IMR-90 (cell line): ENCODE measurements at regions not wholly inside any gene's neighbourhood (a gene's known extent, or its start where the extent isn't known, plus 50 kb on each side); places are given as distances from the start of the nearest gene placed in this dataset.

ENCODE experiments used
- ATAC-seq: fragments of 200-7000 bp; cut with Tn5 transposase; 2 replicates; pipeline ENCODE4 v1.9.1; 2020; ENCODE audit warnings: low read depth, mild to moderate bottlenecking, moderate library complexity
- BruUV-seq: library from RNA; stranded (reverse); fragments of 400-500 nt; replicated peaks from 2 replicates; lab custom pipeline; 2021; lab: Mats Ljungman, UMichigan
- CTCF ChIA-PET: fragments of 300-600 bp; formaldehyde crosslinking; extraction: SDS; loops from one replicate; lab custom pipeline; 2021; ENCODE audit warnings: antibody characterized with exemption; lab: Yijun Ruan, JAX
- POLR2A ChIA-PET: fragments of 300-600 bp; sonication (Branson Sonifier 250); formaldehyde crosslinking; loops from one replicate; lab custom pipeline; 2022; ENCODE audit warnings: antibody characterized with exemption; ENCODE audit not compliant: unreplicated experiment; lab: Charles Lee
- DNase-seq: peaks from one replicate; pipeline ENCODE4 v3.0.0; 2013
- H2AFZ ChIP-seq: replicated peaks from 2 replicates; pipeline ENCODE3; 2013; ENCODE audit warnings: low read length, mild to moderate bottlenecking; ENCODE audit not compliant: poor library complexity
- H2AK5ac ChIP-seq: 2 replicates; pipeline ENCODE4 v1.6.1; 2013; ENCODE audit warnings: low read depth, low read length, inconsistent platforms
- H2AK9ac ChIP-seq: replicated peaks from 2 replicates; pipeline ENCODE3; 2013; ENCODE audit warnings: mild to moderate bottlenecking, low read depth, low read length, moderate library complexity; ENCODE audit not compliant: poor library complexity
- H2BK120ac ChIP-seq: 2 replicates; pipeline ENCODE4 v1.6.1; 2013; ENCODE audit warnings: low read depth, low read length, inconsistent platforms
- H2BK15ac ChIP-seq: 3 replicates; pipeline ENCODE4 v1.6.1; 2013; ENCODE audit warnings: low read depth, low read length, inconsistent platforms
- H2BK20ac ChIP-seq: 2 replicates; pipeline ENCODE4 v1.6.1; 2013; ENCODE audit warnings: low read depth, mild to moderate bottlenecking, inconsistent platforms, low read length, moderate library complexity
- H2BK5ac ChIP-seq: 2 replicates; pipeline ENCODE4 v1.6.1; 2013; ENCODE audit warnings: mild to moderate bottlenecking, low read depth, low read length, inconsistent platforms; ENCODE audit not compliant: poor library complexity, severe bottlenecking
- H3K14ac ChIP-seq: replicated peaks from 2 replicates; pipeline ENCODE4 v1.6.1; 2013; ENCODE audit warnings: low read depth, low read length, inconsistent platforms
- H3K18ac ChIP-seq: 2 replicates; pipeline ENCODE4 v1.6.1; 2013; ENCODE audit warnings: low read depth, low read length, control low read depth
- H3K23ac ChIP-seq: 2 replicates; pipeline ENCODE4 v1.6.1; 2013; ENCODE audit warnings: low read depth, low read length, inconsistent platforms
- H3K27ac ChIP-seq: 2 replicates; pipeline ENCODE4 v1.5.1; 2013; ENCODE audit warnings: mild to moderate bottlenecking, control low read depth, low read length; ENCODE audit not compliant: insufficient read depth
- H3K27me3 ChIP-seq: 2 replicates; pipeline ENCODE4 v1.6.1; 2013; ENCODE audit warnings: low read length; ENCODE audit not compliant: control insufficient read depth, insufficient read depth
- H3K36me3 ChIP-seq: 2 replicates; pipeline ENCODE4 v1.6.1; 2013; ENCODE audit warnings: low read length, mixed read lengths; ENCODE audit not compliant: control insufficient read depth, insufficient read depth
- H3K4ac ChIP-seq: 2 replicates; pipeline ENCODE4 v1.6.1; 2013; ENCODE audit warnings: low read depth, low read length, inconsistent platforms
- H3K4me1 ChIP-seq: 2 replicates; pipeline ENCODE4 v1.6.1; 2013; ENCODE audit warnings: low read length, mixed read lengths; ENCODE audit not compliant: control insufficient read depth, insufficient read depth
- H3K4me2 ChIP-seq: 2 replicates; pipeline ENCODE4 v1.6.1; 2013; ENCODE audit warnings: low read depth, mild to moderate bottlenecking, control low read depth, low read length, moderate library complexity
- H3K4me3 ChIP-seq: 2 replicates; pipeline ENCODE4 v1.5.1; 2013; ENCODE audit warnings: low read depth, mild to moderate bottlenecking, control low read depth, low read length, moderate library complexity; ENCODE audit not compliant: insufficient read depth
- H3K56ac ChIP-seq: 2 replicates; pipeline ENCODE4 v1.6.1; 2013; ENCODE audit warnings: low read length, inconsistent platforms; ENCODE audit not compliant: insufficient read depth; ENCODE audit errors: extremely low read depth
- H3K79me1 ChIP-seq, 2 experiments: 2 replicates each; pipeline ENCODE4 v1.6.1; 2013; ENCODE audit warnings: low read length in 2 of 2, inconsistent platforms in 1 of 2, low read depth in 1 of 2
- H3K9ac ChIP-seq: 2 replicates; pipeline ENCODE4 v1.6.1; 2013; ENCODE audit warnings: low read depth, low read length, control low read depth
- H3K9me1 ChIP-seq: 2 replicates; pipeline ENCODE4 v1.6.1; 2013; ENCODE audit warnings: low read length, inconsistent platforms; ENCODE audit not compliant: insufficient read depth
- H3K9me3 ChIP-seq: 2 replicates; pipeline ENCODE4 v1.6.1; 2013; ENCODE audit warnings: low read length; ENCODE audit not compliant: control insufficient read depth, insufficient read depth
- H4K20me1 ChIP-seq: 2 replicates; pipeline ENCODE4 v1.6.1; 2013; ENCODE audit warnings: low read length, inconsistent platforms; ENCODE audit not compliant: insufficient read depth
- H4K5ac ChIP-seq: 2 replicates; pipeline ENCODE4 v1.6.1; 2013; ENCODE audit warnings: mild to moderate bottlenecking, low read depth, low read length, control low read depth
- H4K8ac ChIP-seq, 2 experiments: 2 replicates each; pipeline ENCODE4 v1.6.1; 2013; ENCODE audit warnings: low read depth in 2 of 2, low read length in 2 of 2, control low read depth in 1 of 2, inconsistent platforms in 1 of 2
- H4K91ac ChIP-seq: 2 replicates; pipeline ENCODE4 v1.6.1; 2013; ENCODE audit warnings: low read depth, low read length, inconsistent platforms; ENCODE audit not compliant: insufficient read depth
- BHLHE40 ChIP-seq: fragments of 150-350 bp; IDR thresholded peaks from 2 replicates; pipeline ENCODE4 v1.6.1; 2016; ENCODE audit warnings: mild to moderate bottlenecking, low read depth, low read length
- CEBPB ChIP-seq: IDR thresholded peaks from 2 replicates; pipeline ENCODE4 v1.6.1; 2012; ENCODE audit warnings: low read depth, low read length, improper control_type of control experiment
- CHD1 ChIP-seq: IDR thresholded peaks from 2 replicates; pipeline ENCODE4 v1.6.1; 2012; ENCODE audit warnings: low read depth, low read length, improper control_type of control experiment
- CTCF ChIP-seq: conservative IDR thresholded peaks from 2 replicates; pipeline ENCODE4 v1.5.1; 2012; ENCODE audit warnings: mild to moderate bottlenecking, low read depth, low read length, improper control_type of control experiment
- ELK1 ChIP-seq: fragments of 150-350 bp; IDR thresholded peaks from 2 replicates; pipeline ENCODE4 v1.6.1; 2016; ENCODE audit warnings: low read depth, mild to moderate bottlenecking, low read length, moderate library complexity, borderline replicate concordance
- FOS ChIP-seq: fragments of 150-350 bp; IDR thresholded peaks from 2 replicates; pipeline ENCODE4 v1.6.1; 2016; ENCODE audit warnings: low read depth, low read length
- MAFK ChIP-seq: IDR thresholded peaks from 2 replicates; pipeline ENCODE4 v1.6.1; 2012; ENCODE audit warnings: low read depth, low read length, improper control_type of control experiment
- MAZ ChIP-seq: IDR thresholded peaks from 2 replicates; pipeline ENCODE4 v1.6.1; 2012; ENCODE audit warnings: low read depth, mild to moderate bottlenecking, low read length, improper control_type of control experiment, moderate library complexity, borderline replicate concordance
- POLR2A ChIP-seq: IDR thresholded peaks from 2 replicates; pipeline ENCODE4 v1.6.1; 2012; ENCODE audit warnings: mild to moderate bottlenecking, low read depth, low read length
- RAD21 ChIP-seq: IDR thresholded peaks from 2 replicates; pipeline ENCODE4 v1.6.1; 2012; ENCODE audit warnings: low read length, improper control_type of control experiment
- RFX5 ChIP-seq: IDR thresholded peaks from 2 replicates; pipeline ENCODE4 v1.8.0; 2012; ENCODE audit warnings: low read depth, mild to moderate bottlenecking, low read length, moderate library complexity
- SMC3 ChIP-seq: fragments of 150-350 bp; IDR thresholded peaks from 2 replicates; pipeline ENCODE4 v1.6.1; 2016; ENCODE audit warnings: low read depth, mild to moderate bottlenecking, antibody characterized with exemption, low read length, moderate library complexity
- USF2 ChIP-seq: fragments of 150-350 bp; IDR thresholded peaks from 2 replicates; pipeline ENCODE4 v1.6.1; 2017; ENCODE audit warnings: mild to moderate bottlenecking, antibody characterized with exemption, low read length, low read depth
- WGBS, 2 experiments: methylation state at CpG; one replicate each; pipeline versions ENCODE4 v1.1.5 to v1.1.7; 2013; ENCODE audit warnings: missing lambda C conversion rate in 2 of 2; ENCODE audit not compliant: insufficient read length in 1 of 2; ENCODE audit errors: extremely low coverage in 2 of 2; 5-methylcytosine and 5-hydroxymethylcytosine counted together
- dilution Hi-C: fragments of 300-500 bp; cut with HindIII; formaldehyde crosslinking; loops from one replicate; pipeline ENCODE4 v1.14.3; 2018; ENCODE audit warnings: low sequenced_read_pairs; ENCODE audit not compliant: unreplicated experiment
- in situ Hi-C: fragments of 300-500 bp; cut with MboI; formaldehyde crosslinking; loops from 3 replicates; pipeline ENCODE4 v1.14.3; 2019; ENCODE audit warnings: low sequenced_read_pairs, inconsistent platforms, mixed read lengths
- intact Hi-C: fragments of 100-400 bp; cut with micrococcal nuclease; formaldehyde crosslinking; loops from 2 replicates; pipeline ENCODE4 v1.10.0; 2022

- POLR2A ChIA-PET = no interaction called here
- no peaks in the 10 kb centered on the region for H3K4me1 ChIP-seq
- 90% methylated on average over 2 of the region's 5 CpGs; no CpG with 5 or more reads in 1 of the 2 experiments for WGBS, 2 experiments
These were observed 372.0 kb upstream of the DAB1 start for GRCh38 chr1:57795886-57796285.

More at GRCh38 chr1:57795886-57796285, 372.0 kb upstream of the DAB1 start:
- in situ Hi-C loops (no loop called here), dilution Hi-C loops (no loop called here), intact Hi-C loops (no loop called here)
- Histone ChIP-seq H3K4me2 (no peak overlapping the region), H4K5ac (no peak overlapping the region), H2AK9ac (no peak overlapping the region), H3K4ac (no peak overlapping the region), H3K9me3 (no peaks in the 10 kb centered on the region), H3K4me3 (no peak overlapping the region), H3K9ac (no peak overlapping the region), H3K36me3 (no peaks in the 10 kb centered on the region), H3K9me1 (no peaks in the 10 kb centered on the region), H3K23ac (no peak overlapping the region), H3K18ac (no peak overlapping the region), H3K27ac (no peak overlapping the region), H3K79me1 (no peaks in the 10 kb centered on the region), H4K8ac (no peak overlapping the region), H2AK5ac (no peak overlapping the region), H2BK120ac (no peak overlapping the region), H4K20me1 (no peaks in the 10 kb centered on the region), H3K14ac (no peak overlapping the region), H3K27me3 (no peaks in the 10 kb centered on the region), H2AFZ (no peak overlapping the region), H2BK15ac (no peak overlapping the region), H2BK20ac (no peak overlapping the region), H2BK5ac (no peak overlapping the region), H4K91ac (no peak overlapping the region), H3K56ac (no peak overlapping the region)
- DNase-seq (no peak), ATAC-seq (no peak)
- TF ChIP-seq CHD1 (no peak), MAFK (no peak), USF2 (no peak), ELK1 (no peak), CEBPB (no peak), RAD21 (no peak), RFX5 (no peak), BHLHE40 (no peak), POLR2A (no peak), MAZ (no peak), SMC3 (no peak), CTCF (no peak), FOS (no peak)
- CTCF ChIA-PET = no interaction called here
- BruUV-seq = no TSS peak
